AG04450 (cell line): ENCODE measurements at regions not wholly inside any gene's neighbourhood (a gene's known extent, or its start where the extent isn't known, plus 50 kb on each side); places are given as distances from the start of the nearest gene placed in this dataset.

Experiments
- CTCF ChIA-PET: fragments of 300-600, 350-600 bp; formaldehyde crosslinking; extraction: SDS; loops from one replicate; lab custom pipeline; 2022; ENCODE audit warnings: antibody characterized with exemption, inconsistent platforms; lab: Charles Lee
- POLR2A ChIA-PET: fragments of 350-600 bp; formaldehyde crosslinking; extraction: SDS; loops from one replicate; lab custom pipeline; 2021; ENCODE audit warnings: antibody characterized with exemption, inconsistent platforms; lab: Yijun Ruan, JAX
- DNase-seq: peaks from one replicate; pipeline ENCODE4 v3.0.0-alpha.2; 2011; ENCODE audit warnings: low read depth, low spot score
- H3K27ac ChIP-seq: one replicate; pipeline ENCODE4 v1.5.1; 2012; ENCODE audit warnings: low read depth, low read length, control low read depth
- H3K27me3 ChIP-seq: one replicate; pipeline ENCODE4 v1.6.0; 2012; ENCODE audit warnings: low read length; ENCODE audit not compliant: control insufficient read depth, insufficient read depth
- H3K4me3 ChIP-seq: 2 replicates; pipeline ENCODE4 v1.5.1; 2011; ENCODE audit warnings: mild to moderate bottlenecking, low read depth, low read length, control low read depth
- H3K9me3 ChIP-seq: 2 replicates; pipeline ENCODE4 v1.5.1; 2012; ENCODE audit warnings: low read length; ENCODE audit not compliant: control insufficient read depth, insufficient read depth
- CTCF ChIP-seq: IDR thresholded peaks from 2 replicates; pipeline ENCODE4 v1.5.1; 2011; ENCODE audit warnings: low read depth, low read length, control low read depth, inconsistent platforms

GRCh38 chr2:77920838-77921366, 398.7 kb upstream of the LRRTM4 start:
- Histone ChIP-seq H3K4me3 (no peak overlapping the region), H3K9me3 (peaks cover 9% of the 10 kb centered on the region), H3K27me3 (no peaks in the 10 kb centered on the region), H3K27ac (no peak overlapping the region)
- no peak for DNase-seq
- CTCF ChIA-PET = no interaction called here
- no peak for TF ChIP-seq CTCF
- POLR2A ChIA-PET = no interaction called here

DNA sequence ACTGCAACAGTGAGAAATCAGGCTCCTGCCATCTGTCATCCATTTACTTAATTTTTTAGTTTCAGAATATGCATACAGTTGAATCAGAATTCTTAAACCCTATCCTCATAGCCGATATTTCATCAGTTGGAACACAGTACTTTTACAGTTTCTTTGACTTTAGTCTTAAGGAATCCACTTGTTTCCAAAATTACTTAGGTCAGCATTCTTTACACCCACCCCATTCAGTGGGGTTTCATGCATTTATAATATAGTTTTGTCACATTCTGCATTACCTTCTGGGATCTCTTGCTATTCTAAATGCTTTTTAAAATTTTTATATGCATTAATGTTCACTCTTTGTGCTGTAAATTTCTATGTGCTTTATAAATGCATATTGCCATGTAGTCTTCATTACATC, 400.4 kb upstream of the LRRTM4 start:
- ChIA-PET CTCF (no interaction called here), POLR2A (no interaction called here)
- H3K27me3 ChIP-seq = no peaks in the 10 kb centered on the region
- no peak for TF ChIP-seq CTCF
- DNase-seq = no peak
- no peak overlapping the region for H3K4me3 ChIP-seq
- H3K9me3 ChIP-seq = peaks cover 6% of the 10 kb centered on the region
- H3K27ac ChIP-seq = no peak overlapping the region

DNA sequence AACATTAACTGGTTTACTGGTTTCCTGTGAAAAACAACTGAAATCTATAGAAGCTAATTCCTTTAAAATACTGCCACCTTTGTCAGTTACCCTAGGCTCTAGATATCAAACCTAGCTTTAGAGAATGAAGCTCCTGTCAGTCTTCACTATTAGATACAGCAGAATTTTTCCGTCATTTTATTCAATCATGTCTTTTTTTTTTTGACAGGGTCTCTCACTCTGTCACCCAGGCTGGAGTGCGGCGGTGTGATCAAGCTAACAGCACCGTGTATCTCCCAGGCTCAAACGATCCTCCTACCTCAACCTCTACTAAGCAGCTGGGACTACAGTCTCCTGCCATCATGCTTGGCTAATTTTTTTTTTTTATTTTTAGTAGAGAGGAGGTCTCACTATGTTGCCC, 415.2 kb upstream of the LRRTM4 start:
- POLR2A ChIA-PET = no interaction called here
- Histone ChIP-seq H3K27me3 (no peaks in the 10 kb centered on the region), H3K9me3 (peaks cover 6% of the 10 kb centered on the region; the same call in 1 of the 2 replicates), H3K4me3 (no peak overlapping the region), H3K27ac (no peak overlapping the region)
- TF ChIP-seq CTCF = no peak
- no peak for DNase-seq
- CTCF ChIA-PET = interaction anchor here (1.1 kb wide), 1 partner anchor 99 kb away, joined by 3 read pairs; no protein-coding TSS in a partner anchor

DNA sequence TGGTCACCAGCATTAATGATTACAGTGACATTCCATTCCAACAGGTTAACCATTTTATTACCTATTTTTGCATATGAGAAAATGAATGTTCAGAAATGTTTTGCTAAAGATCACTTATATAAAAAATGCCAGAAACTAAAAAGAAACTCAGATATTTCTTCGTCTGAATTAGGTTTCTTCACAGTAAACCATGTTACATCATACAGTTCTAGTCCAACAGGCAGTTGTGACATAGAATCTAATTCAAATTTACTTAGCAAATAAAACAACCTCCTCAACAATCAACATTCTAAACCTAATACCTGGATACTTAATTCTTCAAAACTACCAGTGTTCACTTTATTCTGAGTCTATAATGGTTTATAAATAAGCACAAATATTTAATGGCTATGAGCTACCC, 416.3 kb upstream of the LRRTM4 start:
- ChIA-PET CTCF (no interaction called here), POLR2A (no interaction called here)

DNA sequence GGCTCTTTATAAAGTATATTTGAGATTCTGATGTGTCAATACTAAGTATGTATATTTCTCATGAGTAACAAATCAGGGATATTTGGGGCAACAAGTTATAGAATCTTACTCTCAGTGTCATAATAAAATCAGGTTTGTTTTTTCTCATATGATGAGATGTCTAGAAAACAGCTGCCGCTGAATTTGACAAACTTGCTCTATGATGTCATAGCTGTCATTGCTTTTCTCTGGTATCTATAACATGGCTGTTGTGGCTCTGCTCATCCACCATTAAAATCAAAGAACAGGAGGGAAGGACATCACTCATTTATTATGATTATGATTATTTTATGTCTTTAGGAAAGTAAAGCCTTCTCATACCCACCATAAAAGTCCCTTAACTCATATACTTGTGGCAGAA, 417.2 kb upstream of the LRRTM4 start:
- CTCF ChIA-PET = no interaction called here
- no peak for DNase-seq
- H3K4me3 ChIP-seq = no peak overlapping the region
- no peak for TF ChIP-seq CTCF
- no peak overlapping the region for H3K27ac ChIP-seq
- no peaks in the 10 kb centered on the region for H3K27me3 ChIP-seq
- POLR2A ChIA-PET = no interaction called here
- H3K9me3 ChIP-seq = peaks cover 6% of the 10 kb centered on the region; the same call in 1 of the 2 replicates

More for the DNA sequence above, 416.3 kb upstream of the LRRTM4 start:
- no peak overlapping the region for H3K4me3 ChIP-seq
- TF ChIP-seq CTCF = no peak
- H3K9me3 ChIP-seq = peaks cover 6% of the 10 kb centered on the region; the same call in 1 of the 2 replicates
- H3K27ac ChIP-seq = no peak overlapping the region
- H3K27me3 ChIP-seq = no peaks in the 10 kb centered on the region
- DNase-seq = no peak
